CD14-positive monocyte (primary cell): ENCODE measurements at regions not wholly inside any gene's neighbourhood (a gene's known extent, or its start where the extent isn't known, plus 50 kb on each side); places are given as distances from the start of the nearest gene placed in this dataset.

ENCODE experiments used
- DNase-seq, 3 donors: peaks; one replicate each; pipeline ENCODE4 v3.0.0-alpha.2; 2011 to 2022
- H2AFZ ChIP-seq: 2 replicates; pipeline ENCODE4 v1.6.0; 2012; ENCODE audit warnings: mild to moderate bottlenecking, low read depth, low read length, inconsistent platforms; ENCODE audit not compliant: insufficient read depth, poor library complexity, severe bottlenecking
- H3K27ac ChIP-seq, 2 donors: 1 replicate in 1 of 2; 2 replicates in 1 of 2; pipeline ENCODE4 v1.5.1; 2012 to 2013; ENCODE audit warnings: low read length in 2 of 2, control low read depth in 1 of 2, inconsistent platforms in 1 of 2, low read depth in 1 of 2, mild to moderate bottlenecking in 1 of 2
- H3K27me3 ChIP-seq, 2 donors: one replicate each; pipeline versions ENCODE4 v1.6.0 to v1.6.1; 2011 to 2013; ENCODE audit warnings: low read length in 2 of 2; ENCODE audit not compliant: control insufficient read depth in 2 of 2, insufficient read depth in 2 of 2
- H3K36me3 ChIP-seq, 2 donors: replicated peaks in 1 of 2; 1 replicate in 1 of 2; 2 replicates in 1 of 2; pipeline versions ENCODE4 v1.5.1 to v1.6.1; 2012 to 2013; ENCODE audit warnings: low read length in 2 of 2, control low read depth in 1 of 2, inconsistent platforms in 1 of 2, mild to moderate bottlenecking in 1 of 2; ENCODE audit not compliant: insufficient read depth in 2 of 2, control insufficient read depth in 1 of 2
- H3K4me1 ChIP-seq, 2 donors: 1 replicate in 1 of 2; 2 replicates in 1 of 2; pipeline versions ENCODE4 v1.5.1 to v1.6.1; 2012 to 2013; ENCODE audit warnings: low read length in 2 of 2, control low read depth in 1 of 2, inconsistent platforms in 1 of 2, mild to moderate bottlenecking in 1 of 2, moderate library complexity in 1 of 2; ENCODE audit not compliant: insufficient read depth in 2 of 2, control insufficient read depth in 1 of 2
- H3K4me2 ChIP-seq: replicated peaks from 2 replicates; pipeline ENCODE3; 2012; ENCODE audit warnings: low read length, moderate library complexity, mild to moderate bottlenecking; ENCODE audit not compliant: poor library complexity, severe bottlenecking; ENCODE audit errors: extremely low read depth
- H3K4me3 ChIP-seq, 3 experiments: fragments of 200-600 bp in 1 of 3; sonication (generic) in 1 of 3; replicated peaks in 1 of 3; 1 replicate in 2 of 3; 2 replicates in 1 of 3; pipeline ENCODE4 v1.5.1; 2011 to 2013; ENCODE audit warnings: low read length in 3 of 3, mild to moderate bottlenecking in 3 of 3, control low read depth in 2 of 3, low read depth in 2 of 3, inconsistent platforms in 1 of 3, moderate library complexity in 1 of 3
- H3K79me2 ChIP-seq: 2 replicates; pipeline ENCODE4 v1.6.0; 2012; ENCODE audit warnings: mild to moderate bottlenecking, control low read depth, inconsistent platforms, low read length, moderate library complexity; ENCODE audit not compliant: insufficient read depth
- H3K9ac ChIP-seq: 2 replicates; pipeline ENCODE4 v1.6.0; 2017; ENCODE audit warnings: low read length, mild to moderate bottlenecking; ENCODE audit not compliant: insufficient read depth, poor library complexity, severe bottlenecking
- H3K9me3 ChIP-seq, 2 donors: replicated peaks in 1 of 2; 1 replicate in 1 of 2; 2 replicates in 1 of 2; pipeline versions ENCODE4 v1.5.1 to v1.6.1; 2012 to 2013; ENCODE audit warnings: low read length in 2 of 2, control low read depth in 1 of 2; ENCODE audit not compliant: control insufficient read depth in 1 of 2, insufficient read depth in 1 of 2
- H4K20me1 ChIP-seq: 2 replicates; pipeline ENCODE4 v1.6.0; 2012; ENCODE audit warnings: mild to moderate bottlenecking, low read length, control low read depth, moderate library complexity; ENCODE audit not compliant: insufficient read depth
- H3K27ac Mint-ChIP-seq, 7 donors: one replicate each; pipeline ENCODE4 v1.8.0; 2020; ENCODE audit warnings: mild to moderate bottlenecking in 7 of 7, mixed read lengths in 7 of 7, moderate library complexity in 6 of 7, inconsistent platforms in 2 of 7
- H3K27me3 Mint-ChIP-seq, 3 donors: one replicate each; pipeline ENCODE4 v1.8.0; 2021 to 2022; ENCODE audit warnings: low read depth in 3 of 3, mild to moderate bottlenecking in 3 of 3, mixed read lengths in 3 of 3, moderate library complexity in 3 of 3, inconsistent platforms in 1 of 3
- H3K36me3 Mint-ChIP-seq, 2 donors: one replicate each; pipeline ENCODE4 v1.8.0; 2020; ENCODE audit warnings: mixed read lengths in 2 of 2, inconsistent platforms in 1 of 2, mild to moderate bottlenecking in 1 of 2
- H3K4me1 Mint-ChIP-seq: one replicate; pipeline ENCODE4 v1.8.0; 2020; ENCODE audit warnings: mild to moderate bottlenecking, mixed read lengths
- H3K4me3 Mint-ChIP-seq, 2 donors: one replicate each; pipeline ENCODE4 v1.8.0; 2020; ENCODE audit warnings: mild to moderate bottlenecking in 2 of 2, mixed read lengths in 2 of 2, moderate library complexity in 1 of 2
- H3K9me3 Mint-ChIP-seq, 7 donors: one replicate each; pipeline ENCODE4 v1.8.0; 2020 to 2022; ENCODE audit warnings: mixed read lengths in 7 of 7, mild to moderate bottlenecking in 6 of 7, moderate library complexity in 6 of 7, inconsistent platforms in 2 of 7
- CTCF ChIP-seq: fragments of 200-600 bp; IDR thresholded peaks from one replicate; pipeline ENCODE4 v1.8.0; 2022; ENCODE audit warnings: antibody characterized with exemption, mild to moderate bottlenecking
- WGBS: methylation state at CpG from one replicate; pipeline ENCODE4 v1.1.5; 2013; ENCODE audit warnings: missing lambda C conversion rate; ENCODE audit not compliant: insufficient coverage; 5-methylcytosine and 5-hydroxymethylcytosine counted together
- intact Hi-C, 2 donors: fragments of 100-400 bp; cut with micrococcal nuclease; formaldehyde crosslinking; loops; one replicate each; pipeline versions ENCODE4 v1.15.0 to v1.15.1; 2023

DNA sequence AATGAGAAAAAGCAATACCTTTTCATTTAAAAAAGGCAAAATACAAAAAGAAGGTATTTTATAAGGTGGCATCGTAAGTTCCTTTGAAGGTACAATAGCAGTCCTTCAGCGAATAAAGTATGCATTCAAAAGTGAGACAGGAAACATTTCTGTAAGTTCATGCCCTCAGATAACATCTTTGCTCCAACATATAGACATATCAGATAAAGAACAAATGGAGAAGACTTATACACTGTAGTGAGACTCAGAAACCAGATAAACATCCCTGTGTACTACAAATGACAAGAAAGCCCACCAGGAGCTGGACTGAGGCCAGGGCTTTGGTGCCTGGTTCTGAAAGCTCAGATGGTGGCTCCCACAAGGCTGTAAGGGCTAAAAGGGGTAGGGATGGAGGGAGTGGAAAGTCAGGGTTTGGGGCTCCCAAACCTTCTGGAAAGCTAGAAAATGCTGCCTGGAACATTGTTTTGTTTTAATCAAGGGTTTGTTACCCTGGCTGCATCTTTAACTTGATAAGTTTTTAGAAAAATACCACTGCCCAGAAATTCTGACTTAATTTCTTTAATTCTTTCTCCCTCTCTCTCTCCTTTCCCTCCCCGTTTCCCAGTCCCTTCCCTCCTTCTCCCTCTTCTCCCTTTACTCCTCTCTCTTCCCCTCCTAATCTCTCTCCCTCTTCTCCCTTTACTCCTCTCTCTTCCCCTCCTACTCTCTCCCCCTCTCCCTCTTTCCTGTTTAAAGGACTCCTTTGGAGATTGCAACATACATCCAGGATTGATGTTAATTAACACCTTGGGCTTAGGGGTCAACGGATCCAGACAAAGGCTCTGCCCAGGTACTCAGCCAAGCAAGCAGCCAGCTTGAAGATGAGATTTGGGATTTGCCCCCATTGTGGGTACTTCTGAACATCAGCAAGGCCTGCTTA lies 126.1 kb downstream of the AQP9 start:
- no peak overlapping the region for H3K4me3 ChIP-seq
- H3K9me3 ChIP-seq = no peaks in the 10 kb centered on the region
- no peaks in the 10 kb centered on the region for H4K20me1 ChIP-seq
- no peaks in the 10 kb centered on the region for H3K79me2 ChIP-seq
- no peaks in the 10 kb centered on the region for H3K36me3 ChIP-seq
- Mint-ChIP-seq H3K4me1 (no peaks in the 10 kb centered on the region), H3K4me3 (no peak overlapping the region), H3K36me3 (no peaks in the 10 kb centered on the region), H3K27ac (peak overlapping the region in 1 of 7 donors; percentile 49), H3K27me3 (peaks cover 0 to 4% (median 3%) of the 10 kb centered on the region in 3 donors), H3K9me3 (peaks cover 0 to 4% (median 0%) of the 10 kb centered on the region in 7 donors)
- TF ChIP-seq CTCF = no peak
- intact Hi-C loops = no loop called here
- WGBS = 94% methylated on average over 2 of the region's 4 CpGs
- H3K4me2 ChIP-seq = no peak overlapping the region
- no peaks in the 10 kb centered on the region for H3K27me3 ChIP-seq
- H3K27ac ChIP-seq = no peak overlapping the region
- no peak overlapping the region for H3K9ac ChIP-seq
- H2AFZ ChIP-seq = no peak overlapping the region
- H3K4me1 ChIP-seq = no peaks in the 10 kb centered on the region
- DNase-seq = no peak

- Mint-ChIP-seq H3K27me3 (peaks cover 0 to 4% (median 3%) of the 10 kb centered on the region in 3 donors), H3K27ac (no peak overlapping the region), H3K36me3 (peaks cover 4 to 5% of the 10 kb centered on the region in 2 donors), H3K9me3 (peaks cover 5 to 13% (median 8%) of the 10 kb centered on the region in 7 donors), H3K4me1 (peaks cover 8% of the 10 kb centered on the region), H3K4me3 (no peak overlapping the region)
- no CpG with 5 or more reads among the region's 1 CpG for WGBS
- DNase-seq = no peak
- no peak overlapping the region for H3K9ac ChIP-seq
- no peak overlapping the region for H3K4me3 ChIP-seq
- no peaks in the 10 kb centered on the region for H4K20me1 ChIP-seq
- peaks cover 5 to 7% of the 10 kb centered on the region in 2 donors for H3K9me3 ChIP-seq
- H3K4me2 ChIP-seq = no peak overlapping the region
- no peak for TF ChIP-seq CTCF
- H3K4me1 ChIP-seq = peaks cover 3 to 7% of the 10 kb centered on the region in 2 donors
- no peaks in the 10 kb centered on the region for H3K36me3 ChIP-seq
- H2AFZ ChIP-seq = no peak overlapping the region
- intact Hi-C loops = no loop called here
- H3K79me2 ChIP-seq = no peaks in the 10 kb centered on the region
- H3K27ac ChIP-seq = no peak overlapping the region
- no peaks in the 10 kb centered on the region for H3K27me3 ChIP-seq
Observed at GRCh38 chr15:58267051-58267450, 128.9 kb downstream of the AQP9 start.
